ENCODE measurements at regions not wholly inside any gene's neighbourhood (a gene's known extent, or its start where the extent isn't known, plus 50 kb on each side); places are given as distances from the start of the nearest gene placed in this dataset.
"Not testable (repeated sequence)": the region's sequence is repeated elsewhere in the genome, so short reads cannot be mapped to it uniquely, and the experiment has no call there.

DNA sequence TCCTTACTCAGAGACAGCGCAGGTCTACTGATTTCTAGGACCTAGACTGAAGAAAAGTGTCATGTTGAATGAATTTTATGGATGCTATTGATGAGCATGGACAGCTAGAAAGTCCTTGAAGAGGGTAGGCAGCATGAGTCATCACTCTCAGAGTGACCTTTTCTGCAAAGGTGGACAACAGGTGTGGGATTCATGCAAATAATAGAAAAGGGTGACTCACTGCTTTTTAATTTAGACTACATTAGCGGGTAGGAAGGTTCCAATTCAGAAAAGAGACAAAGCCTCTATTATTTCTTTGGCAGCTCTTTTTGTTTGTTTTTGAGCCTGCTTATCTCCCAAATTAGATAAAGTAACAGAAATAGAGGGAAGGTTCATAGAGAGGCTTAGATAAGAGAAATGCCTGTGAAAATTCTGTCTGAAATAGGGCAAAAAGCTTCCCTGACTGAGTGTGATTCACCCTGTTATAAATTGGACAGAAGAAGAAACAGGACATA, 191.4 kb downstream of the TENT5A start:
- Histone ChIP-seq H3K4me1 (ENCODE audit: insufficient read depth, low read length) (peaks cover 20% of the 10 kb centered on the region), H3K9ac (ENCODE audit: low read depth, low read length) (no peak overlapping the region), H3K27ac (ENCODE audit: low read length) (no peak overlapping the region), H3K27me3 (ENCODE audit: insufficient read depth, low read length) (no peaks in the 10 kb centered on the region), H3K9me3 (ENCODE audit: insufficient read depth, low read depth, low read length) (no peaks in the 10 kb centered on the region), H3K36me3 (ENCODE audit: insufficient read depth, low read depth, low read length) (no peaks in the 10 kb centered on the region), H3K4me3 (ENCODE audit: low read length) (no peak overlapping the region)

DNA sequence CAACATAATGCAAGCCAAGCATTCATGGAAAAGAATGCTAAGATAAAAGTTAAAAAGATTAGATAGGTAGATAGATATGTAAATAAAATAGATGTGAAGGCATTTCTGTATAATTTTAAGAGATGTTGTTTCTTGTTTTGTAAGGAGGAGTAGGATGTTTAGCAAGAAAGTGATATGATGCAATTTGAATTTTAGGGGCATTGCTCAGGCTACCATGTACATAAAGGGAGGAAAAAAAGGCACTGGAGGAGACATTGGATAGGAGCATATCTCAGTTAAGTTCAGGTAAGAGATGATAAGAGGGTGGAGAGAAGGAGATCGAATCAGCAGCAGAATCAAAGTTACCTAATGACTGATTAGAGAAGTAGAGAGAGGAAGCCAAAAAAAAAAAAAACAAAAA, 194.7 kb downstream of the TENT5A start:
- H3K4me3 ChIP-seq (ENCODE audit: low read length), result no peak overlapping the region
- H3K36me3 ChIP-seq (ENCODE audit: insufficient read depth, low read depth, low read length), result no peaks in the 10 kb centered on the region
- H3K27me3 ChIP-seq (ENCODE audit: insufficient read depth, low read length), result no peaks in the 10 kb centered on the region
- no peak overlapping the region for H3K27ac ChIP-seq (ENCODE audit: low read length)
- H3K9ac ChIP-seq (ENCODE audit: low read depth, low read length), result no peak overlapping the region
- peaks cover 9% of the 10 kb centered on the region for H3K4me1 ChIP-seq (ENCODE audit: insufficient read depth, low read length)
- H3K9me3 ChIP-seq (ENCODE audit: insufficient read depth, low read depth, low read length), result no peaks in the 10 kb centered on the region

DNA sequence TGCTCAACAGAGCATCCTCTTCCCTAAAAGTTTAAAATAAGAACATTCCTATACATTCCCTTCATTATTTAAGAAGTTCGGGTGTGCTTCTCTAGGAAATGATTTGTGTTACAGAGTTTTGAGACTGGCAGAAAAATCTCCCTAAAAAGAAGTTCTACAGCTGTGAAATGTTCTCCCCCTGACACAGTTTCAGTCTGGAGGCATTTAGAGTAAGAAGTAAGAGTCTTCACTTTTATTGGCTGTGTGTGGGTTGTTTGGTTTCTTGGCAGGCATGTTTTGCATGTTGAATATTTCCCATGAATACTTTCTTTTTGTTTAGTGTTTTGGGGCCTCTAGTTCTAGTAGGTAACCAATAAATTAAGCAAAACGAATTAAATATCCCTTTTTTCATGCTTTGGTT, 195.9 kb downstream of the TENT5A start:
- no peaks in the 10 kb centered on the region for H3K27me3 ChIP-seq (ENCODE audit: insufficient read depth, low read length)
- H3K36me3 ChIP-seq (ENCODE audit: insufficient read depth, low read depth, low read length), result no peaks in the 10 kb centered on the region
- no peak overlapping the region for H3K4me3 ChIP-seq (ENCODE audit: low read length)
- no peak overlapping the region for H3K27ac ChIP-seq (ENCODE audit: low read length)
- H3K9ac ChIP-seq (ENCODE audit: low read depth, low read length), result no peak overlapping the region
- H3K4me1 ChIP-seq (ENCODE audit: insufficient read depth, low read length), result peaks cover 6% of the 10 kb centered on the region
- H3K9me3 ChIP-seq (ENCODE audit: insufficient read depth, low read depth, low read length), result no peaks in the 10 kb centered on the region

DNA sequence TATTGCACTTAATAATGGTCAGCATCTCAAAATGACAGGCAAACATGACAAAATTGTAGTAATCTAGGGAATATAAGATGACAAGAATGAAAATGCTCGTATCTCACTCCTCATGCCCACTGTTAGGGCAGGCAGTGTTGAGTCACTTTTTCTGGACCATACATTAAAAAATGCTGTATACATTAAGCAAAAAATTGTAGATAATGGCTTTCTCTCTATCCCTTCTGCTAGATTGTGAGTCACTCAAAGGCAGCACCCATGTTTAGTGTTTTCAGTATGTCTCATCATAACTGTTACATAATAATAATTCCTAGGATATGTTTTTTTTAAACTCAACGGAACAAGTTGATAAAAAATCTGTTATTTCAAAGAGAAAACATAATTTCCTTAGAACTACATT, 199.3 kb downstream of the TENT5A start:
- H3K4me1 ChIP-seq (ENCODE audit: insufficient read depth, low read length), result peaks cover 3% of the 10 kb centered on the region; the same call in 1 of the 2 replicates
- H3K9ac ChIP-seq (ENCODE audit: low read depth, low read length), result no peak overlapping the region
- no peak overlapping the region for H3K27ac ChIP-seq (ENCODE audit: low read length)
- no peak overlapping the region for H3K4me3 ChIP-seq (ENCODE audit: low read length)
- no peaks in the 10 kb centered on the region for H3K9me3 ChIP-seq (ENCODE audit: insufficient read depth, low read depth, low read length)
- H3K36me3 ChIP-seq (ENCODE audit: insufficient read depth, low read depth, low read length), result no peaks in the 10 kb centered on the region
- no peaks in the 10 kb centered on the region for H3K27me3 ChIP-seq (ENCODE audit: insufficient read depth, low read length)

DNA sequence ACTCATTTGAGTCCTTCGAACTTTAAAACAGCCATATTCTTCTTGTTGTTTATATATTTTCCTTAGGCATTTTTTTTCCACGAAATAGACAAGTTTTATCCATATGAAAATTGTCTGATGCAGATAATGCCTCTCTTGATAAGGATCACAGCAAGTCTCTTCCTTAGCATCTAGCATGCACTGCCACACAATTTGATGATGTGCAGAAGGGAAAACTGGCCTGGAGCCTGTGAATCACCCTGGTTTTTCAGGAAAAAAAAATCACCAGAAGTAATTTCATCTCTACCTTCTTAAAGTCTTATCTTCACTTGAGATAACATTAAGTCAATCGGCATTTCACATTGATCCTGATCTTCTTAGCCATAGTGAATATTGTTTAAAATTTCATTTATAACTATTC, 199.8 kb downstream of the TENT5A start:
- no peaks in the 10 kb centered on the region for H3K27me3 ChIP-seq (ENCODE audit: insufficient read depth, low read length)
- no peaks in the 10 kb centered on the region for H3K36me3 ChIP-seq (ENCODE audit: insufficient read depth, low read depth, low read length)
- H3K9me3 ChIP-seq (ENCODE audit: insufficient read depth, low read depth, low read length), result no peaks in the 10 kb centered on the region
- no peak overlapping the region for H3K9ac ChIP-seq (ENCODE audit: low read depth, low read length)
- no peak overlapping the region for H3K4me3 ChIP-seq (ENCODE audit: low read length)
- peaks cover 3% of the 10 kb centered on the region; the same call in 1 of the 2 replicates for H3K4me1 ChIP-seq (ENCODE audit: insufficient read depth, low read length)
- no peak overlapping the region for H3K27ac ChIP-seq (ENCODE audit: low read length)

DNA sequence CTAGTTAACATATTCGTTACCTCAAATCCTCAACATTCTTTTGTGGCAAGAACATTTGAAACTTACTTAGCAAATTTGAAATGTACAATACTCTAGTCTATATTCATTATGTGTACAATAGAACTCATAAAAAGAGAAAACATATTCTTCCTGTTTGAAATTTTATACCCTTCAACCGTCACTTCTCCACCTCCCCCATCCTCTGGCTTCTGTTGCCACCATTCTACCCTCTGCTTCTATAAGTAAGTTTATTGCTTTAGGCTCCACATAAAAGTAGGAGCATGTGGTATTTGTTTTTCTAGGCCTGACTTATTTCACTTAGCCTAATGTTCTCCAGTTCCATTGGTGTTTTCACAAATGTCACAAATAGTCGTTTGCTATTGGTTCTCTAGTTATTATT, 205.3 kb downstream of the TENT5A start:
- Histone ChIP-seq H3K9me3 (ENCODE audit: insufficient read depth, low read depth, low read length) (no peaks in the 10 kb centered on the region), H3K27me3 (ENCODE audit: insufficient read depth, low read length) (no peaks in the 10 kb centered on the region), H3K9ac (ENCODE audit: low read depth, low read length) (no peak overlapping the region), H3K4me3 (ENCODE audit: low read length) (no peak overlapping the region), H3K36me3 (ENCODE audit: insufficient read depth, low read depth, low read length) (no peaks in the 10 kb centered on the region), H3K4me1 (ENCODE audit: insufficient read depth, low read length) (0 out of 2 replicates have a peak, but pooled peaks cover 3% of the 10 kb centered on the region), H3K27ac (ENCODE audit: low read length) (no peak overlapping the region)

DNA sequence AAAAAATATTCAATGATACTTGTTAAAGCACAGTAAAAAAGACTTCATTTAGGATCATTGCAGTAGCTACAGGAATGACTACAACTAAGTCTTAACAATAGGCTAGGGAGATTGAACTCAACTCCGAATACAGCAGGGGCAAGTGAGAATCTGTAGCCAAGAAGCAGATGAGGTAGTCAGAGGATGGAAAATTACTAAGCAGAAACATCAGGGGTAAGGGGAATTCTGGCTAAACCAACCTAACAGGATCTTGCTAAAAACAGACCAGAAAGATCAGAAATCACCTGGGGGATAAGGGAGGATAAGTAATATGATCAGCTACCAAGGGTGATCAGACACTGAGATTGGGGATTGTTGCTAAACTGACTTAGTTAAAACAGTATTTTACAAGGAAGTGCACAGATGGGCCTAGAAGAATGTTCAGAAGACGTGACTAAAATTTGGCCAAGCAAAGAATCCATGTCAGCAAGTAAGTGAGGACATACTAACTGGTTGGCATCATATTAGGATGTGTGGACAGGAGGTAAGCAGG, 217.5 kb downstream of the TENT5A start:
- H3K27me3 ChIP-seq (ENCODE audit: insufficient read depth, low read length), result no peaks in the 10 kb centered on the region
- H3K4me1 ChIP-seq (ENCODE audit: insufficient read depth, low read length), result no peaks in the 10 kb centered on the region
- no peaks in the 10 kb centered on the region for H3K36me3 ChIP-seq (ENCODE audit: insufficient read depth, low read depth, low read length)
- no peak overlapping the region for H3K9ac ChIP-seq (ENCODE audit: low read depth, low read length)
- no peak overlapping the region for H3K27ac ChIP-seq (ENCODE audit: low read length)
- no peaks in the 10 kb centered on the region for H3K9me3 ChIP-seq (ENCODE audit: insufficient read depth, low read depth, low read length)
- H3K4me3 ChIP-seq (ENCODE audit: low read length), result no peak overlapping the region

DNA sequence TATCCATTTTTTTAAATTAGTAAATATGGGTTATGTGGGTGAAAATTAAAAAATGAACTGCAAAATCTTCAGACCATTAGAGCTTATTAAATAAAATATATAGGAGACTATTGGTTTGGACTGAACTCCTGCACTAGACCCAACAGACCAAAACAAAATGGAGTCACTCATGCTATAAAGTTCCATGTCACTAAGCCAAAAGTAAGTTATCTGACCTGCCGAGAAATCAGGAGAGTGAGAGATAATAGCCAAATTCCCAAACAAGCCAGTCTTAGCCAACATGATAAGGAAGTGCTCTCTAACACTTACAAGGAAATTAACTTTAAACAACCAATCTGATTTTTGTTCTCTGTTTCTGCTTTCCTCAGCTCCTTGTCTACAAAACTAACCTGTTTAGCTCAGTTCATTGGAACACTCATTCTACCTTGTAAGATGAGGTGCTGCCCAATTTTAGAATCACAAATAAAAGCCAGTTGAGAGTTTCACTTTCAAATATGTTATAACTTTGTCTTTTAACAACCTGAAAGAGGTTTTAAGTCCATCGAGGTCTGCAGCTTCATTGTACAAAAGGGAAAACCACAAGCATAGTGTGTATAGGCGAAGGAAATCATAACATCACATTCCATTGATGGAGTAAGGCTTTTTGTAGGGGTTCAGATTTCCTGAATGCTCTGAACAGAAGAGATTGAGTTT, 220.5 kb downstream of the TENT5A start:
- Histone ChIP-seq H3K4me1 (ENCODE audit: insufficient read depth, low read length) (no peaks in the 10 kb centered on the region), H3K36me3 (ENCODE audit: insufficient read depth, low read depth, low read length) (no peaks in the 10 kb centered on the region), H3K9me3 (ENCODE audit: insufficient read depth, low read depth, low read length) (no peaks in the 10 kb centered on the region), H3K27me3 (ENCODE audit: insufficient read depth, low read length) (no peaks in the 10 kb centered on the region), H3K27ac (ENCODE audit: low read length) (no peak overlapping the region), H3K4me3 (ENCODE audit: low read length) (no peak overlapping the region), H3K9ac (ENCODE audit: low read depth, low read length) (no peak overlapping the region)

DNA sequence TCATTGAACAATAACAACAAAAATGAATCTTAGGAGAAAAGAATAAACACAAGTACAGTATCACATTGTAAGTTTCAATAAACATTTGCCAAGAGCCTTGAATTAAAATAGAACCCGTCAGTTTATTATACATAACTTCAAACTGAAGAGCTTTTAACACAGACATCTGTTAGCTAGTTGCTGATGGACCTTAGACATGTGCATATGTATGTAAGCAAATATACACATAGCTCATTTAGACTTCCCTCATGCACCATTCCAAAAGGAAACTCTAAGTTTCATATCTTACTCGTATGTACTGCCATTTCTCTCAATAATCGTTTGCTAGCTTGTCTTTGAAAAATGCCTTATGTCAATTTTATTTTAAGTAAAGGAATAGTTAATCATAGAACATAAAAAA, 235.0 kb downstream of the TENT5A start:
- no peaks in the 10 kb centered on the region for H3K27me3 ChIP-seq (ENCODE audit: insufficient read depth, low read length)
- H3K9me3 ChIP-seq (ENCODE audit: insufficient read depth, low read depth, low read length), result no peaks in the 10 kb centered on the region
- no peaks in the 10 kb centered on the region for H3K36me3 ChIP-seq (ENCODE audit: insufficient read depth, low read depth, low read length)
- H3K4me1 ChIP-seq (ENCODE audit: insufficient read depth, low read length), result no peaks in the 10 kb centered on the region
- H3K9ac ChIP-seq (ENCODE audit: low read depth, low read length), result no peak overlapping the region
- no peak overlapping the region for H3K27ac ChIP-seq (ENCODE audit: low read length)
- no peak overlapping the region for H3K4me3 ChIP-seq (ENCODE audit: low read length)

DNA sequence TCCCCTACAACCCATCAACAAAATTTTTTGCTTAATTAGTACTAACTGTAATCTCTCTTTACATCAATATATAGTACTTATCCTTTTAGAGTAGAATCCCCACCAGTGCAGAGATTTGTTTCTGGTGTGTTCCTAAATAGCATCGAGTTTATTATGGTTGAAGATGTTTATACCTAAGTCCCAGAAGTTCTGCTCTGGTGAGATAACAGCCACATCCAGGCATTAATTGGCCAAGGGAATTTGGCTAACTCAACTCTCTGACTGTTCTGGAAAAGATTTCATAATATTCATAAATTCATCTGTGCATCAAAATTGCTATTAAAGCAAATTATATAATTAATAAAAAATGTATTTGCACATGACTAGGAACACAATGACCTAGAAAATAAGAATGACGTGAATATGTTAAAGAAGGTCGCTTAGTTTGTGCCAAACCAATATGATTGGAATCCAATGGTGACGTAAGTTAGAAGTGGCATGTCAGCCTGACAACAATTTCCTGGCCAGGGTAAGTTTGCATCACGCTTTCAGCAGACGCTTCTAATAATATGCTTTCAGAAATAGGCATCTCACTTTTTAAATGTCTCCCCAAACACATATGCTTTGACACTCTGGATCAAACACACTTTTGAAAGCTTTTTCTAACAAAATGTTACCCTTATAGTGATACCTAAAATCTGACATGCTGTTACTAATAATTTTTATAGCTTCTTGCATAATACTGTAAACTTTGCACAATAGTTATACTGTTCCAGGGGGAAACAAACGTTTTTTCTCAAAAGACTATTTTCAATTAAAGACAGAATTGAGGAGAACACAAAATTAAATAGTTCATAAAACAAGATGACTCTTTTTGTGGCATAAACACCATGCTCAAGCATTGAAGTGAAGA, 236.7 kb downstream of the TENT5A start:
- Histone ChIP-seq H3K9me3 (ENCODE audit: insufficient read depth, low read depth, low read length) (no peaks in the 10 kb centered on the region), H3K36me3 (ENCODE audit: insufficient read depth, low read depth, low read length) (no peaks in the 10 kb centered on the region), H3K9ac (ENCODE audit: low read depth, low read length) (no peak overlapping the region), H3K4me1 (ENCODE audit: insufficient read depth, low read length) (no peaks in the 10 kb centered on the region), H3K27me3 (ENCODE audit: insufficient read depth, low read length) (no peaks in the 10 kb centered on the region), H3K27ac (ENCODE audit: low read length) (no peak overlapping the region), H3K4me3 (ENCODE audit: low read length) (no peak overlapping the region)

DNA sequence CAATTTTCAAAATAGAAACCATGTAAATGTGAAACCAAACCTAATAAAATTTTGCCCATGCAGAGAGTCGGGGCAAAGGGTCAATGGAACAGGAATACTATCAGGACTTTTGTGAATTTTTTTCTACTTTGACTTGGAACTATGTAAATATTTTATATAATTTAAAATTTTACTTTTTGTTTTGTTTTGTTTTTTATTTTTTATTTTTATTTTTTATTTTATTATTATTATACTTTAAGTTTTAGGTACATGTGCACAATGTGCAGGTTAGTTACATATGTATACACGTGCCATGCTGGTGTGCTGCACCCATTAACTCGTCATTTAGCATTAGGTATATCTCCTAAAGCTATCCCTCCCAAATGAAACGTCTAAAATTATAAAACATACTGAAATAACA, 238.3 kb downstream of the TENT5A start:
- not testable (repeated sequence) for H3K4me1 ChIP-seq (ENCODE audit: insufficient read depth, low read length); H3K9ac ChIP-seq (ENCODE audit: low read depth, low read length); H3K27ac ChIP-seq (ENCODE audit: low read length); H3K27me3 ChIP-seq (ENCODE audit: insufficient read depth, low read length); H3K36me3 ChIP-seq (ENCODE audit: insufficient read depth, low read depth, low read length); H3K4me3 ChIP-seq (ENCODE audit: low read length); H3K9me3 ChIP-seq (ENCODE audit: insufficient read depth, low read depth, low read length)

DNA sequence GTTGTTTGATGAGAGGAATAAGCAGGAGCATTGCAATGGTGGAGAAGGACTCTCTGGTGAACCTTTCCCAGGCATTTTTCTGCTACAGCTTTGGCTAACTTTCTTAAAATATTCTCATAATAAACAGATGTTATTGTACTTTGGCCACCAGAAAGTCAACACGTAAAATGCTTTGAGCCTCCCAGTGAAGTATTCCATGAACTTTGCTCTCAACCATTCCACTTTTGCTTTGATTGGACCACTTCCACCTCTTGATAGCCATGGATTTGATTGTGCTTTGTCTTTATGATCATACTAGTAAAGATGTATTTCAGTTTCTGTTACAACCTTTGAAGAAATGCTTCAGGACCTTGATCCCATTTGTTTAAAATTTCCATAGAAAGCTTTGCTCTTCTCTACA, 241.1 kb downstream of the TENT5A start:
- H3K36me3 ChIP-seq (ENCODE audit: insufficient read depth, low read depth, low read length), result no peaks in the 10 kb centered on the region
- no peaks in the 10 kb centered on the region for H3K27me3 ChIP-seq (ENCODE audit: insufficient read depth, low read length)
- no peaks in the 10 kb centered on the region for H3K9me3 ChIP-seq (ENCODE audit: insufficient read depth, low read depth, low read length)
- no peak overlapping the region for H3K4me3 ChIP-seq (ENCODE audit: low read length)
- no peak overlapping the region for H3K27ac ChIP-seq (ENCODE audit: low read length)
- H3K9ac ChIP-seq (ENCODE audit: low read depth, low read length), result no peak overlapping the region
- no peaks in the 10 kb centered on the region for H3K4me1 ChIP-seq (ENCODE audit: insufficient read depth, low read length)
